OCI-LY7 (cell line): ENCODE measurements at regions not wholly inside any gene's neighbourhood (a gene's known extent, or its start where the extent isn't known, plus 50 kb on each side); places are given as distances from the start of the nearest gene placed in this dataset.

Source experiments
- BruUV-seq: library from RNA; stranded (reverse); fragments of 400-500 nt; replicated peaks from 2 replicates; lab custom pipeline; 2021; lab: Mats Ljungman, UMichigan
- CTCF ChIA-PET: fragments of 300-600 bp; sonication (Branson Sonifier 250); formaldehyde crosslinking; loops from one replicate; lab custom pipeline; 2022; ENCODE audit warnings: antibody characterized with exemption; ENCODE audit not compliant: unreplicated experiment; lab: Charles Lee
- POLR2A ChIA-PET: fragments of 300-600 bp; sonication (Branson Sonifier 250); formaldehyde crosslinking; loops from one replicate; lab custom pipeline; 2022; ENCODE audit warnings: antibody characterized with exemption; lab: Charles Lee
- DNase-seq: peaks from one replicate; pipeline ENCODE4 v3.0.0-alpha.2; 2015; ENCODE audit warnings: low spot score
- H2AFZ ChIP-seq: fragments of 200-600 bp; sonication (generic), shearing (Covaris generic); 2 replicates; pipeline ENCODE4 v1.6.1; 2014; ENCODE audit warnings: mild to moderate bottlenecking, antibody characterized with exemption, low read length, moderate library complexity
- H3K27ac ChIP-seq: fragments of 200-600 bp; sonication (generic); 2 replicates; pipeline ENCODE4 v1.5.1; 2014; ENCODE audit warnings: mixed run types, low read depth, mild to moderate bottlenecking, moderate library complexity, low read length, inconsistent platforms; ENCODE audit not compliant: poor library complexity, severe bottlenecking
- H3K36me3 ChIP-seq: fragments of 200-600 bp; sonication (generic); 2 replicates; pipeline ENCODE4 v1.6.1; 2014; ENCODE audit warnings: mild to moderate bottlenecking, antibody characterized with exemption, low read length, moderate library complexity, mixed read lengths; ENCODE audit not compliant: insufficient read depth
- H3K4me1 ChIP-seq: fragments of 200-600 bp; sonication (generic); 2 replicates; pipeline ENCODE4 v1.5.1; 2014; ENCODE audit warnings: mild to moderate bottlenecking, low read length; ENCODE audit not compliant: insufficient read depth, poor library complexity, severe bottlenecking
- H3K4me2 ChIP-seq: fragments of 200-600 bp; sonication (generic); 2 replicates; pipeline ENCODE4 v1.6.1; 2014; ENCODE audit warnings: mild to moderate bottlenecking, low read length
- H3K4me3 ChIP-seq: fragments of 200-600 bp; sonication (generic); 2 replicates; pipeline ENCODE4 v1.5.1; 2014; ENCODE audit warnings: mild to moderate bottlenecking, low read depth, low read length; ENCODE audit not compliant: poor library complexity, severe bottlenecking
- H3K79me2 ChIP-seq: fragments of 200-600 bp; sonication (generic); 2 replicates; pipeline ENCODE4 v1.6.1; 2016; ENCODE audit warnings: low read depth, mild to moderate bottlenecking, low read length, moderate library complexity, mixed read lengths; ENCODE audit not compliant: insufficient read depth
- H3K9me2 ChIP-seq: fragments of 200-600 bp; sonication (generic); 2 replicates; pipeline ENCODE4 v1.6.1; 2016; ENCODE audit warnings: mild to moderate bottlenecking, low read length, mixed read lengths; ENCODE audit not compliant: insufficient read depth
- H3K9me3 ChIP-seq: fragments of 200-600 bp; sonication (generic); 2 replicates; pipeline ENCODE4 v1.6.1; 2014; ENCODE audit warnings: mild to moderate bottlenecking, mixed run types, low read length, mixed read lengths
- H4K20me1 ChIP-seq: fragments of 200-600 bp; sonication (generic); 2 replicates; pipeline ENCODE4 v1.6.1; 2014; ENCODE audit warnings: mild to moderate bottlenecking, antibody characterized with exemption, low read length, moderate library complexity, mixed read lengths; ENCODE audit not compliant: insufficient read depth
- EZH2phosphoT487 ChIP-seq: fragments of 200-600 bp; sonication (generic); IDR thresholded peaks from 2 replicates; pipeline ENCODE4 v1.6.1; 2018; ENCODE audit warnings: low read depth, borderline replicate concordance, mild to moderate bottlenecking, mixed run types, antibody characterized with exemption, low read length, moderate library complexity, mixed read lengths
- intact Hi-C: fragments of 100-400 bp; cut with micrococcal nuclease; formaldehyde crosslinking; loops from one replicate; pipeline ENCODE4 v1.10.0; 2022; ENCODE audit not compliant: unreplicated experiment
- TF ChIP-seq, protein P1 (sequence below): fragments of 200-600 bp; sonication (generic); conservative IDR thresholded peaks from 2 replicates; pipeline ENCODE4 v1.5.1; 2014; ENCODE audit warnings: mild to moderate bottlenecking, antibody characterized with exemption, low read length, moderate library complexity, mixed read lengths

DNA sequence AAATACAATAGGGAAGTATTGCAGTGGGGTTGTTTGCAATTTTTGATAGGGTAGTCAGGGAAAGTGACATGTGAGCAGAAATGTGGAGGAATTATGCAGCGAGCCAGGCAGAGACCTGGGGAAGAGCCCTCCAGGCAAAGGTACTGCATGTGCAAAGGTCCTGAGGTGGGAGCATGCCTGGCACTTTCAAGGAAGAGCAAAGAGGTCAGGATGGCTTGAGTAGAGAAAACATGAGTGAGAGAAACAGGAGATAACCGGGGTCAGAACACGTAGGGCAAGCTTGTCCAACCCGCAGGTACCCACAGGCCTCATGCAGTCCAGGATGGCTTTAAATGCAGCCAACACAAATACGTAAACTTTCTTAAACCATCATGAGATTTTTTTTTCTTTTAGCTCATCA is 71.0 kb downstream of the COQ2 start:
- no peak overlapping the region for H3K4me2 ChIP-seq
- H3K9me3 ChIP-seq: peaks cover 59% of the 10 kb centered on the region
- H3K4me1 ChIP-seq: peaks cover 57% of the 10 kb centered on the region
- H3K27ac ChIP-seq: peak overlapping the region; percentile 89
- H3K79me2 ChIP-seq: no peaks in the 10 kb centered on the region
- intact Hi-C loops: no loop called here
- H4K20me1 ChIP-seq: no peaks in the 10 kb centered on the region
- peaks cover 23% of the 10 kb centered on the region for H3K36me3 ChIP-seq
- no peaks in the 10 kb centered on the region for H3K9me2 ChIP-seq
- H2AFZ ChIP-seq: no peak overlapping the region
- no peak overlapping the region for H3K4me3 ChIP-seq
- no peak for DNase-seq
- TF ChIP-seq, protein P1, sequence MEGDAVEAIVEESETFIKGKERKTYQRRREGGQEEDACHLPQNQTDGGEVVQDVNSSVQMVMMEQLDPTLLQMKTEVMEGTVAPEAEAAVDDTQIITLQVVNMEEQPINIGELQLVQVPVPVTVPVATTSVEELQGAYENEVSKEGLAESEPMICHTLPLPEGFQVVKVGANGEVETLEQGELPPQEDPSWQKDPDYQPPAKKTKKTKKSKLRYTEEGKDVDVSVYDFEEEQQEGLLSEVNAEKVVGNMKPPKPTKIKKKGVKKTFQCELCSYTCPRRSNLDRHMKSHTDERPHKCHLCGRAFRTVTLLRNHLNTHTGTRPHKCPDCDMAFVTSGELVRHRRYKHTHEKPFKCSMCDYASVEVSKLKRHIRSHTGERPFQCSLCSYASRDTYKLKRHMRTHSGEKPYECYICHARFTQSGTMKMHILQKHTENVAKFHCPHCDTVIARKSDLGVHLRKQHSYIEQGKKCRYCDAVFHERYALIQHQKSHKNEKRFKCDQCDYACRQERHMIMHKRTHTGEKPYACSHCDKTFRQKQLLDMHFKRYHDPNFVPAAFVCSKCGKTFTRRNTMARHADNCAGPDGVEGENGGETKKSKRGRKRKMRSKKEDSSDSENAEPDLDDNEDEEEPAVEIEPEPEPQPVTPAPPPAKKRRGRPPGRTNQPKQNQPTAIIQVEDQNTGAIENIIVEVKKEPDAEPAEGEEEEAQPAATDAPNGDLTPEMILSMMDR: no peak
- TF ChIP-seq EZH2phosphoT487: no peak
- CTCF ChIA-PET: no interaction called here
- no TSS peak for BruUV-seq
- POLR2A ChIA-PET: interaction anchor here (0.6 to 1.4 kb wide), 5 partner anchors 19 to 290 kb away, joined by 3 read pairs; no protein-coding TSS in a partner anchor

DNA sequence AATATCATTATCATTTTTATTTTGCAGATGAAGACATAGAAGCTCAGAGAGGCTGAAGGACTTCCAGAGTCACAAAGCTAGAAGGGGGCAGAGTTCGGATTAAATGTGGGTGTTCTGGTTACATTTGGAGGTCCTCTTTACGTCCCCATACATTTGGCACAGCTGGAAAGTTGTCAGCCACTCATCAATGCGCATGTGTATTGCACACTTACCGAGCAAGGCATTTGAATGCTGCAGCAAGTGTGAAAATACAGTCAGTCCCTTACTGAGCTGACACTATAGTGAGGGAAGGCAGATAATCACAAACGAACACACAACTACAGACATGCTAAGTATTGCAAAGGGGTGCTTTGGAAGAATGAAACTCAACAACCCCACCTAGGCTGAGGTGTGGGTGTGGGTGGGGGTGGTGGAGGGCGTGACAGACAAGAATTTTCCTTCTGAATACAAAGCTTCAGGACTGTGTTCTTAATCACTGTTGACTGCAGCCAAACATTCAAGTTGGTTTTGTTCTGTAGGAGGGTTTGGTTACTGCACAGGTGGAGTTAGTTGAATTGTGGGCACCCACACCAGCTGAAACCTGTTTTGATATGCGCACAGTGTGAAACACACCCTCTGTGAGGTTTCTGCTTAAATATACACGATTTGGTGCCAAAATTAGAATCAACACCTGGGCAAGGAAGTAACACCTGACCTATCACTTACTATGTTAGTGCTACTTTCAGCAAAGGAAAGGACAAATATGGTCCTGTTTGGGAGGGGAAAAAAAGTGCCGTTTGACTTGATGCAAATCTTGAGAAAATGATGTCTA is 72.4 kb downstream of the COQ2 start:
- H3K4me3 ChIP-seq: peak overlapping the region; percentile 33
- H3K4me1 ChIP-seq: peaks cover 44% of the 10 kb centered on the region
- ChIA-PET CTCF (no interaction called here), POLR2A (interaction anchor here (0.6 to 1.8 kb wide), 9 partner anchors 10 to 175 kb away, joined by 3 to 5 read pairs (median 3); no protein-coding TSS in a partner anchor)
- no peaks in the 10 kb centered on the region for H3K79me2 ChIP-seq
- H2AFZ ChIP-seq: no peak overlapping the region; the same call in 1 of the 2 replicates
- no peaks in the 10 kb centered on the region for H4K20me1 ChIP-seq
- intact Hi-C loops: loop anchor here (1.0 kb wide), 2 partner anchors 9 to 102 kb away; no protein-coding TSS in a partner anchor
- H3K36me3 ChIP-seq: peaks cover 23% of the 10 kb centered on the region
- no TSS peak for BruUV-seq
- H3K4me2 ChIP-seq: peak overlapping the region; percentile 66
- no peaks in the 10 kb centered on the region for H3K9me2 ChIP-seq
- peak overlapping the region; percentile 89 for H3K27ac ChIP-seq
- peaks cover 64% of the 10 kb centered on the region for H3K9me3 ChIP-seq
- peak; percentile 99 for DNase-seq
- TF ChIP-seq EZH2phosphoT487: no peak
- TF ChIP-seq, protein P1: no peak

DNA sequence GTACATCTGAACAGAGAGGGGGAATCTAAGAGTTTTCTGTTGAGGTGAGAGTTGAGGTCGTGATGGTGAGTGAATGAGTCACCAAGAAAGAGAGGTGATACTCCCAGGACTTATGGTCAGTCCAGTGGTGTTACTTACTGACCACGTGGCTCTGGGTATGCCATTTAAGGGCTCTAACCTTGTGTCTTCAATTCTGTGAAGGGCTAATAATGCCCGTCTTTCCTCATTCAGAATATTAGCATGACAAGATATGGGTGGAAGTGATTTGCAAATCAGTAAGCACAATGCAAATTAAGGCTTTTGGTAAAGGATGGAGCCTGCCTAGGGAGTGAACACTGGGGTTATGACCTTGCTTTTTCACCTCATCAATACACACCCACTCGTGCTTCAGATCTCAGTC is 75.2 kb downstream of the COQ2 start:
- H3K9me2 ChIP-seq: no peaks in the 10 kb centered on the region
- BruUV-seq: no TSS peak

More for the DNA sequence above, 75.2 kb downstream of the COQ2 start:
- ChIA-PET POLR2A (interaction anchor here (0.9 to 1.2 kb wide), 3 partner anchors 9 to 135 kb away, joined by 3 to 6 read pairs (median 3); no protein-coding TSS in a partner anchor), CTCF (no interaction called here)
- H3K4me3 ChIP-seq: no peak overlapping the region
- H3K79me2 ChIP-seq: no peaks in the 10 kb centered on the region
- H2AFZ ChIP-seq: no peak overlapping the region
- no peak for DNase-seq
- peaks cover 26% of the 10 kb centered on the region for H3K4me1 ChIP-seq
- H3K9me3 ChIP-seq: peaks cover 46% of the 10 kb centered on the region
- H3K36me3 ChIP-seq: peaks cover 16% of the 10 kb centered on the region
- H3K27ac ChIP-seq: no peak overlapping the region
- no peaks in the 10 kb centered on the region for H4K20me1 ChIP-seq
- no peak for TF ChIP-seq EZH2phosphoT487
- TF ChIP-seq, protein P1: no peak
- intact Hi-C loops: no loop called here
- no peak overlapping the region for H3K4me2 ChIP-seq
